NB4 (cell line): ENCODE measurements at regions not wholly inside any gene's neighbourhood (a gene's known extent, or its start where the extent isn't known, plus 50 kb on each side); places are given as distances from the start of the nearest gene placed in this dataset.

Source experiments
- DNase-seq: peaks from one replicate; pipeline ENCODE4 v3.0.0; 2010; ENCODE audit warnings: low read depth
- H3K4me3 ChIP-seq: one replicate; pipeline ENCODE4 v1.5.1; 2011; ENCODE audit warnings: mild to moderate bottlenecking, low read depth, low read length, moderate library complexity
- CTCF ChIP-seq: IDR thresholded peaks from one replicate; pipeline ENCODE4 v1.5.1; 2012; ENCODE audit warnings: low read depth, low read length
- MAX ChIP-seq: IDR thresholded peaks from 2 replicates; pipeline ENCODE4 v1.6.1; 2011; ENCODE audit warnings: low read depth, low read length
- MYC ChIP-seq: IDR thresholded peaks from 2 replicates; pipeline ENCODE4 v1.6.1; 2011; ENCODE audit warnings: low read depth, low read length
- POLR2A ChIP-seq: IDR thresholded peaks from 2 replicates; pipeline ENCODE4 v1.6.1; 2011; ENCODE audit warnings: mild to moderate bottlenecking; ENCODE audit not compliant: insufficient read length; ENCODE audit errors: extremely low read depth

GRCh38 chr2:18172607-18173006 lies 294.1 kb downstream of the KCNS3 start:
- no peak for DNase-seq
- H3K4me3 ChIP-seq, result no peak overlapping the region
- TF ChIP-seq CTCF (no peak), MYC (no peak), POLR2A (no peak), MAX (no peak)

- no peak for TF ChIP-seq MAX
- TF ChIP-seq POLR2A, result no peak
- TF ChIP-seq MYC, result no peak
- no peak for TF ChIP-seq CTCF
- no peak for DNase-seq
- H3K4me3 ChIP-seq, result no peak overlapping the region
Observed at GRCh38 chr2:18171191-18172139, 293.0 kb downstream of the KCNS3 start.

GRCh38 chr2:18170642-18171041 lies 292.2 kb downstream of the KCNS3 start:
- no peak for DNase-seq
- no peak overlapping the region for H3K4me3 ChIP-seq
- TF ChIP-seq POLR2A, result no peak
- TF ChIP-seq MYC, result no peak
- no peak for TF ChIP-seq MAX
- TF ChIP-seq CTCF, result no peak

- TF ChIP-seq MAX, result no peak
- no peak for TF ChIP-seq CTCF
- no peak for TF ChIP-seq POLR2A
- TF ChIP-seq MYC, result no peak
- DNase-seq, result no peak
Observed at GRCh38 chr2:18169893-18170175, 291.4 kb downstream of the KCNS3 start.

GRCh38 chr2:18169121-18169892 lies 290.8 kb downstream of the KCNS3 start:
- no peak for DNase-seq
- H3K4me3 ChIP-seq, result no peak overlapping the region
- TF ChIP-seq POLR2A (no peak), CTCF (no peak), MYC (no peak), MAX (no peak)

More at GRCh38 chr2:18169893-18170175, 291.4 kb downstream of the KCNS3 start:
- no peak overlapping the region for H3K4me3 ChIP-seq
